Liver (tissue), 3 donors: ENCODE measurements at regions not wholly inside any gene's neighbourhood (a gene's known extent, or its start where the extent isn't known, plus 50 kb on each side); places are given as distances from the start of the nearest gene placed in this dataset.

Experiments
- CTCF ChIP-seq: fragments of 150-350 bp; IDR thresholded peaks from 2 replicates; pipeline ENCODE4 v1.5.1; 2017; ENCODE audit warnings: improper control_type of control experiment, low read depth, low read length; ENCODE audit not compliant: missing input control
- EGR1 ChIP-seq, 2 donors: IDR thresholded peaks; 2 replicates each; pipeline ENCODE4 v1.6.1; 2016 to 2018; ENCODE audit warnings: antibody characterized with exemption in 2 of 2, low read depth in 2 of 2
- MAX ChIP-seq: IDR thresholded peaks from 2 replicates; pipeline ENCODE4 v1.6.1; 2016; ENCODE audit warnings: antibody characterized with exemption
- RAD21 ChIP-seq, 2 donors: IDR thresholded peaks; 2 replicates each; pipeline ENCODE4 v1.6.1; 2016; ENCODE audit warnings: antibody characterized with exemption in 2 of 2, mild to moderate bottlenecking in 2 of 2
- REST ChIP-seq: IDR thresholded peaks from 2 replicates; pipeline ENCODE4 v1.6.1; 2016; ENCODE audit warnings: antibody characterized with exemption, mild to moderate bottlenecking
- YY1 ChIP-seq: IDR thresholded peaks from 2 replicates; pipeline ENCODE4 v1.6.1; 2016; ENCODE audit warnings: antibody characterized with exemption, mild to moderate bottlenecking
- TF ChIP-seq, protein P1 (sequence below): IDR thresholded peaks from 2 replicates; pipeline ENCODE4 v1.6.1; 2016; ENCODE audit warnings: antibody characterized with exemption
- donor health status: healthy.
- donor health status: healthy.

- no peak for TF ChIP-seq CTCF
- TF ChIP-seq, protein P1, sequence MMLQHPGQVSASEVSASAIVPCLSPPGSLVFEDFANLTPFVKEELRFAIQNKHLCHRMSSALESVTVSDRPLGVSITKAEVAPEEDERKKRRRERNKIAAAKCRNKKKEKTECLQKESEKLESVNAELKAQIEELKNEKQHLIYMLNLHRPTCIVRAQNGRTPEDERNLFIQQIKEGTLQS, result peak; percentile 81
- TF ChIP-seq RAD21 (IDR thresholded peaks at IDR 0.05), result peak; percentile 65 to 70
- TF ChIP-seq REST, result peak; percentile 88
- TF ChIP-seq YY1, result peak; percentile 89
- peak in 1 of 2 donors; percentile 45 for TF ChIP-seq EGR1 (IDR thresholded peaks at IDR 0.05; ENCODE audit: low read depth in 2 of 2)
- TF ChIP-seq MAX, result peak; percentile 76
Observed at GRCh38 chr12:103175625-103176024, 218.2 kb downstream of the ASCL1 start.
